Stromal cell of bone marrow (primary cell): ENCODE measurements at regions not wholly inside any gene's neighbourhood (a gene's known extent, or its start where the extent isn't known, plus 50 kb on each side); places are given as distances from the start of the nearest gene placed in this dataset.

Source experiments
- DNase-seq: peaks from one replicate; pipeline ENCODE4 v3.0.0-alpha.2; 2012; ENCODE audit warnings: low read depth

DNA sequence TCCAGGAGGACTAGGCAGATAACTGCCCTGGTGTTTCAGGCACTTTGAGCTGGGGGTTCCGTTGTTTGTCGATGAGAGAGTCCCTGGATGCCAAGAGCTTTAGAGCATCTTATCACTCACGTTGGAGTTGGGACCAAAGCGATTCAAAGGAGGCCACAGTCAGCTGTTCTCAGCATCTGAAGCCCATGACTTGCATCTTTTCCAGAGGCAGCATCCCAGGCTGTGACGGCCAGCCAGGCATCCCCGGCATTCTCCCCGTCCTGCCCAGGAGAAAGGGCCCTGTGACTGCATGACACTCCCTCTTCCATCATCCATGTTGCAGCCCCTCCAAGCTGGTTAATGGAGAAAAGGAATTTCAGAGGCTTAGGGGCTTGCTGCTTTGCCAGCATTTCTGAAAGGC lies 520.3 kb downstream of the CDH26 start:
- no peak for DNase-seq

DNA sequence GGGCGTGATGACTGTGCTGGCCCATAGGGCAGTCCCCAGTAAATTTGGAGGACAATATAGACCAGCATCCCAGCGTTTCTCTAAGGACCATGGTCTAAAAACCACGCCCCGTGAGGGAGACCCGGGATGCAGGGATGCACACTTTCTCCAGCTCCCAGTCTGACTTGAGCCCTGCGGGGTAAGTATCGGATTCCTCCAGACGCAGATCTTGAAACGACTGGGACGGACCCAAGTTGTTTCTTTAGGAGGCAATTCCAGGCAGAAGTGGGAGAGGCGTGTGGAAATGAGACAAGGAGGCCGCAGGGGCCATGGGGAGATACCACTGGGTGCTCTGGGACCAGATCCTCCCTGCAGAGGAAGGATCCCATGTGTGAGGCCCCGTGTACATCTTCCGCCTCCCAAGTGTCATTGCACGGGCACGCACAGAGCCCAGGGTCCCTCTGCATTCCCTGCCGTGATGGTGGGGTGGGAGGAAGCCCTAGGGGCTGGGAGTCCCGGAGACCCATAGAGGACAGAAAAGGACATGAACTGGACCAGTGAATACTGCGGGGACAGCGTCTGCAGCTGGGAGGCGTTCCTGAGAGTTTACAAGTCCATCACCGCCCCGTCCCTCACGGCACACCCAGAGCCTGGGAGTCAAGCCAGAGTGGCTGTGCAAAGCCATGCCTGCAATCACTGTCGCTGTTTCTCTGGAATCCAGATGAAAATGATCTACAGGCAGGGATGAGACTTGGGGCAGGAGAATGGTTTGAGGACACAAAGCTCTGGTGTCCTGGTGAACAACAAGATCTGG lies 522.9 kb downstream of the CDH26 start:
- DNase-seq, result no peak

DNA sequence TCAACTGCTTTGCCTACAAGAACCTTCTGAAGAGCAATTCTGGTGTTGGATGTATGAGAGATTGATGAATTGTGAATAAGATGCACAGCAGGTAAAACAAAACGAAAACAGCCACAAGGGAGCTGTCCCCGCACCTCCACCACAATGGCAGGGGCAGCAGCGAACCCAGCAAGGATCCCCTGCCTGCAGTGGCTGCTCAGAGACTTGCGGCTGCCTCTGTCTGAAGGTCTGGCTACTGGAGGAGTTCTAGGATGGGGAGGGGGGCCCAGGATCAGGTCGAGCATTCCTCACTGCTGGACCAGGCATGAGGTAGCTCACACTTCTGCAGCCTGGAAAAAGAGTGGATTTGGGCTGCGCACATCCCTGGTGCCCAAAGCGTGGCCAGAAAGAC lies 523.5 kb downstream of the CDH26 start:
- no peak for DNase-seq

DNA sequence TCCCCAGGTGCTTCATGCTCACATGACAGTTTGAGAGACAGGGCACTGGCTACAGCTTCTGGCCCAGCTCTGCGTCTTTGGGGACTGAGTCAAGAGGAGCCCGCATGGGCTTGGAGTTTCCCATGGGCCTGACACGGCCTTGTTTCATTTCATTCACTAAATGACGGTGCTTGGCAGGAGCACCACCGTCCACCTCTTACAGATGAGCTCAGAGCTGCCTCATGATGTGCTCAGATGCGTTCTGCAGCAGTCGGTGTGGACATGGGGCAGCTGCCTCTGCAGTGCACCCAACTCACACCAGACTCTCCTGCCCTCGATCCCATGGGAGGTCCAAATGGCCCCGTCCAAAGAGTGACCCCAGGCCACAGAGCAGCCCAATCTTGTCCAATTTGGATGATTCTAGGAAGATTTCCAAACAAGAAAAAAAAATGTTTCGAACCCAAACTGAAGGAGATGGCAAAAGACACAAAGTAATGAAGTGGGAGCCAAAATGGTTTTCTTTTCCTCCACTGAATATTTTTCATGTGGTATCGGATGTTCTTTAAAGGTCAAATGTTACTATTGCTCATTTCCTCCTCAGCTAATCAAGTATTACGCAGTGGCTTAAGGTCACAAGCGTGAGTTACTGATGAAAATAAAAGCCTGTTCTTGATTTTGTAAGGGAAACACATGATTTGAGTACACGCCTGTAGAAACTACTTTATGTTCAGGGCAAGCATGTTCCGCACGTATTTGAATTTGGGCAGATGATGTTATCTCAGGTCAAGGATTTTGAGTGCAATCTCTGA lies 524.2 kb downstream of the CDH26 start:
- DNase-seq, result peak; percentile 1

DNA sequence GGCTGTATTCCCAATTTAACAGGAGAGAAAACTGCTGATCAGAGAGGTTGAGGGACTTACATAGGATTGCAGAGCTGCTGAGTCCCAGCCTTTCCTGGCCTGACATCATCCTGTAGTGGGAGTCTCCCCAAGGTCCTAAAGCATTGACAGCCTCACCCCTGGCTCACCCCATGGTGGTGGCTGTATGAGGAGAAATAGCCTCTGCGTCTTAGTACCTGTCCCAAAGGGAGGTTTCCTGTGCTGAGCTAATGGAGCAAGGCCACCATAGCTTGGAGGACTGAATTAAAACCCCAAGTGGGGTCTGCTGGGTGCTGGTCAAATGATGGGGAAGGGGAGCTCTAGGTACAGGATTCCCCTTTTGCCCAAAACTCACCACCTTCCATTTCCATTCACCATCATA lies 525.1 kb downstream of the CDH26 start:
- DNase-seq, result no peak

DNA sequence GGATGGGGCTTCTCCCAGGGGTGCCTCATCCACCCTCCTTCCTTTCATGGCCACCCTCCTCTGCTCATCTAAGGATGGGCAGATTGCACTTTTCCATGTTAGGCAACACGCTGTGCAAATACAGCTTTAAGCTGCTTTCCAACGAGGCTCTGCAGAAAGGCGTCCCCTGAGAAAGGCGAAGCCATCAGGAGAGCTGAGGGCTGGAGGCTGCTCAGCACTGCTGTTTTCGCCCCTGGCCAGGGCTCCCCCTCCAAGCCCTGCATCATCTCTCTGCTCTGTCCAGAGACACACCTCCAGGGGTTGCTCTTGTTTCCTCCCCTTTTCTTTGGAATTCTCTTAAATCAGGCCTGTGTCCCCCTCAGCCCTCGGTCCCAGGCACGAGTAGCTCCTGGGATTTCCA lies 526.1 kb downstream of the CDH26 start:
- no peak for DNase-seq

DNA sequence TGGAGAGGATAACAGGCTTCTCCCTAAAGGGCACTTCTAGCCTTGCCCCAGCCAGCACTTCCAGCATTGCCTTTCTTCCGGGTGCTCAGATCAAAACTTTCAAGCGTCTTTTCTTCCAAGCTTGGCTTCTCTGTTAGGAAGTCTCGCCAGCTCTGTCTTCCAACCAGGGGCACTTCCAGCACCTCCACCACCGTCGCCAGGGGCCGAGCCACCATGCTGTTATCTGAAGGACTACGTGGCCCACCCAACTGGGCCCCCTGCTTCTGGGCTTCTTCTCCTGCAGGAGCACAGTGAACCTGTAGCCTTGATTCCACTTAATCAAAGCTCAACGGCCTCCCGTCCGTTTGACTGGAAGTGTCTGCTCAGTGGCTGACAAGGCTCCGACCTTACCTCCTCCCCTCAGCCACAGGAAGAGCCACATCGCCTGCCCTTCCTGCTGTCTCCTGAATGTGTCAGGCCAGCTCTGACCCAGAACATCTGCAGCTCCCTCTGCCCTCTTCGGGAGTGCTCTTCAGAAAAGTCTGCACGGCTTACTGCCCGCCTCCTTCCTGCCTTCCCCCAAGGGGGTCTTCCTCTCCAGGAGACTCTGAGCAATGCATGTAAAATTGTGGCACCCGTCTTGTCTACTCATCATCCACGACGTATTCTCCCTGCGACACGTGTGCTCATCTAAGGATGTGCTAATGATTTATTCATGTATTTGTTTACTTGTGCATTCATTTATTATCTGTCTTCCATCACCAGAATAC lies 527.0 kb downstream of the CDH26 start:
- no peak for DNase-seq

DNA sequence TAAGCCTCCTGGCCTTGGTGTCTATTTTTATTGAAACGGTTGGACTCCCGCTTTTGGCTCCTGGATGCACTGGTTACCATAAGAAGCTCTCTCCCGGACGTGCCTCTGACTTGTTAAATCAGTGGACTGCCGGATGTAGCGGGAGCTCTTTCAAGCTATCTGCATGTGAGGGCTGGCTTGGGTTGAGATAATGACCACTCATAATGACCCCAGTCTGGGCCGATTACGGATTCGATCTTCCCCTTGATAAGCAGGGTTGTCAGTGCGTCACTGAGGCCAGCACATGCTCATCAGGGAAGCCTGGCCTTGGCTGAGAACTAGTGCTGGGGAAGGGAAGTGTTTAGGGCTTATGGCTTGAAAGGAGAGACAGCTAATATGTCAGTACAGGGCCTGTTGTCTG lies 528.1 kb downstream of the CDH26 start:
- DNase-seq, result no peak

DNA sequence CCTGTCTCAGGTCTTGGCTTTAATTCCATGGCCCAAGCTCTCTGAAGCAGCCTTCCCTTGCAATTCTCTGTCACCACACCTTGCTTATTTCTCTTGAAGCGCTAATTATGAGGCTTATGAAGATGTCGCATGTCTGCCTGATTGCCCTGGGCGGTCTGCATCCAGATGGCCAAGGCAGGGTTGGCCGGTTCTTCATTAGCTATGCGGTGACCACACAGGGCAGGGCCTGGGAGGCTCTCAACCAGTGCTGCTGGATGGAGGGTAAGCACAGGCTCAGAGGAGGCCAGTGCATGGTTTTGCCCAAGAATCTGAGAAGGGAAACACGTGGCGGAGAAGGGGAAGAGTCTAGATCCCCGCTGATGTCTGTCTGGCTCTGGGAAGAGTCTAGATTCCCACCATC lies 528.7 kb downstream of the CDH26 start:
- no peak for DNase-seq

DNA sequence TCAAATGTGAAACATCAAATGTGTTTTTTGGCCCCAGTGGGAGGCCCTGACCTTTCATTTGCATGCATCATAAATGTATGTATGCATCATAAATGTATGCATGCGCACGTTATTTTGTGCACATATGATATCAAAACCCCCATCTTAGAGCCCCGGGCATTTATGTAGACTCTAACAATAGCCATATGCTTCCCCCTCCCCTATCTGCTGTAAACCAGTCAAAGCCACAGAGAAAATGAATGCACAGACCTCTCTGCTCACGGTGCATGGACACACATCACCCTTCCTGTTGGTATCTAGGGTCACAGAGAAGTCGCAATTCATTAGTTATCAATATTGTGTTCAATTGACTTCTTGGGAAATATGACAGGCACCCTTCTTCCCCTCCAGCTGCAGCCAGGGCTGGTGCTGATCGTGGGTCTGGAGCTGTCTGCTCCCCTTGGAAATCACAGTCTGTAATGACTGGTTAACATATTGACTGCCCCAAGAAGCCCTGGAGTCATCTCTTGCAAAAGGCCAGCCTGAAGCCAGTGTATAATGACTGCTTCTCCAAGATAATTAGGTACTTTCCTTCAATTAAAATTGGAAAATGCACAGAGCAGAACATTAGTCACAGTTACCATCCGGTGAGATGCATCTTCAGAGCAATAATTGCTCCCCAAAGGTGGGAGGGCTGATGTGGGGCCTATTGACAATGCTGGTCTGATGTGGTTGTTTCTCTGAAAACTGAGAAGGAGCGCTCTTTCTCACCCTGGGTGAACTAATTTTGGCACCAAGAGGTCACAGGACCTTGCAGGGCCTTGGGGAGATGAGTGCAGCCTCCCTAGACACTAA lies 532.2 kb downstream of the CDH26 start:
- no peak for DNase-seq

DNA sequence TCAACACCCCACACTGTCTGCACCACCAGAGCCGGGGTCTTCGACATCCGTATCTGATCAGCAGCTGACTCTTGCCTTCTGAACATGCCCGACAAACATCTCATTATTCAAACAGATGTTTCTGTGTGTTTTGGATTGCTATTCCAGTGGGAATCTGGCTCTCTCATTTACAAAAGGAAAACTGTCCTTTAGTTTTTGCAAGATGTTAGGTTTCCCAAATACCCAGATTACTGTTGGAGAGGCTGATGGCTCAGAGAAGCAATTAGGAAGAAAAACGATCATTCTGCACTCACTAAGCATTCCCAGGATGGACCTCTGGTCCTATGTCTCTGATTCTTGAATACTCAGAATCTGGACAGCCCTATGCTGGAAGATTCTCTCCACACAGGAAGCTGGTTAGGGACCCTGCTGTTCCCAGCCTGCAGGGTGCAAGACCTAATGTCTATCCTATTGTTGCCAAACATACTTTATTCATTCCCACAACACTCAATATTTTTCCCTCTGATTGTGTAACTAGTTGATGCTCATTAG lies 532.9 kb downstream of the CDH26 start:
- DNase-seq, result no peak

DNA sequence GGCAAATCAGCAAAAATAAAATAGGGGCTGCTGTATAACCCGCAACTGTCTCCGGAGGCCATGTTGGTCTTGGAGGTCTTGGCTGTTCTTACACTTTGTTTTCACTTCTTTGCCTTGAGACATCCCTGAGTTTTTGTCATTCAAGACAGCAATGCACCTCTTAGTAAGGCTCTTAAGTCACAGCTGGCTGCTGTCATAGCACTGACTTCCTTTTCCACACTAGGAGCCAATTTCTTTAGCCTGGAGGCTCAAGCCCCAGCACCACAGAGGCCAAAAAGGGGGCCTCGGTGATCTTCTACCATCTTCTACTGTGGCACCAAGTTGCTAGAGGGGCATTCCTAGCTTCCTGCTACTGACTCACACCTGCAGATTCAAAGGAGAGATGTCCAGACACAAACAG lies 536.3 kb downstream of the CDH26 start:
- no peak for DNase-seq

DNA sequence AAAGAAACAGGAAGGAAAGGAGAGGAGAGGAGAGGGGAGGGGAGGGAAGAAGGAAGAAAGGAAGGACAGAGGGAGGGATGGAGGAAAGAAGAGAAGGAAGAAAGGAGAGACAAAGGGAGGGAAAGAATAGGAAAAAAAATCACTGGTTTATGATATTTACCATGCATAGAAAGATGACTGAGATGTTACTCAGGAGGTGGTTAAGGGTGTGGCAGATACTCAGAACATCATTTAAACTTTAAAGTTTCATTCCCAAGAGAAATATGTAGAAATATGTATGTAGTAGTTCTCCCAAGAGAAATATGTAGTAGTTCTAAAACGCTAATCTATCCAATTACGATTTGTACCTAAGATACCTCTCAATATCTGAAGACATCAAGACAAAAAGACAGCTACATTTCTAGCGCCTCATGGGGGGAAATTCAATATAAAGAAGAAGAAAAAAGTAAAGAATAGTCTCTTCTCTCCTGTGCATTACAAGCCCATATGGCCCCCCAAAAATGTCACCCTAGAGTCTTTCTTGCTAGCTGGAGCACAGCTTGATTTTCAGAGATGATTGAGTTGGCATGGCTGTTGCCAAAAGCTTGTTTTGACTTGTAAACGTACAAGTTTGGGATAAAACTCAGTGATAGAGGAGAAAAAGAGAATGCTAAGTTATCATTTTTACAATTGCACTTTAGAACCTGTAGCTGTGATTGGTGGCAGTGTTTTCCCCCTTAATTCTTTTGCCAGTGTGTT lies 539.2 kb downstream of the CDH26 start:
- DNase-seq, result no peak

DNA sequence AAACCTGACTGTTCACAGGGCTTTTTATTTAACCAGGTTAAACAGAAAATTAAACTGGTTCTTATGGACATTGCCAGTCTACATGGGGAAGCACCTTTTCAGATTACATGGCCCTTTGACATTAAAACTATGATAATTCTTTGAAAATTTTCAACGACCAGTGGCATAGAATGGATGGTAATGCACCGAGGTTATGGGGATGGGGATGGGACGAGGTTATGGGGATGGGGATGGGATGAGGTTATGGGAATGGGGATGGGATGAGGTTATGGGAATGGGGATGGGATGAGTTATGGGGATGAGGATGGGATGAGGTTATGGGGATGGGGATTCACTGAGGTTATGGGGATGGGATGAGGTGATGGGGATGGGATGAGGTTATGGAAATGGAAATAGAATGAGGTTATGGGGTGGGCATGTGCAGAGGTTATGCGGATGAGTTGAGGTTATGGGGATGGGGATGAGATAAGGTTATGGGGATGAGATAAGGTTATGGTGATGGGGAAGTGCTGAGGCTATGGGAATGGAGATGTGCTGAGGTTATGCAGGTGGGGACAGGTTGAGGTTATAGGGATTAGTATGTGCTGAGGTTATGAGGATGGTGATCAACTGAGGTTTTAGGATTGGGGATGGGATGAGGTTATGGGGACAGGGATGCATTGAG lies 541.9 kb downstream of the CDH26 start:
- no peak for DNase-seq

DNA sequence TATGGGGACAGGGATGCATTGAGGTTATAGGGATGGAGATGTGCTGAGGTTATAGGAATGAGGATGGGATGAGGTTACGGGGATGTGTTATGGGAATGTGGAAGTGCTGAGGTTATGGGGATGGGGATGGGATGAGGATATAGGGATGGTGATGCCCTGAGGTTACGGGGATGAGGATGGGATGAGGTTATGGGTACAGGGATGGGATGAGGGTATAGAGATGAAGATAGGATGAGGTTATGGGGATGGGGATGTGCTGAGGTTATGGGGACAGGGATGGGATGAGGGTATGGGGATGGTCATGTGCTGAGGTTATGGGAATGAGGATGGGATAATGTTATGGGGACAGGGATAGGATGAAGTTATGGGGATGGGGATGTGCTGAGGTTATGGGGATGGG lies 542.8 kb downstream of the CDH26 start:
- no peak for DNase-seq

DNA sequence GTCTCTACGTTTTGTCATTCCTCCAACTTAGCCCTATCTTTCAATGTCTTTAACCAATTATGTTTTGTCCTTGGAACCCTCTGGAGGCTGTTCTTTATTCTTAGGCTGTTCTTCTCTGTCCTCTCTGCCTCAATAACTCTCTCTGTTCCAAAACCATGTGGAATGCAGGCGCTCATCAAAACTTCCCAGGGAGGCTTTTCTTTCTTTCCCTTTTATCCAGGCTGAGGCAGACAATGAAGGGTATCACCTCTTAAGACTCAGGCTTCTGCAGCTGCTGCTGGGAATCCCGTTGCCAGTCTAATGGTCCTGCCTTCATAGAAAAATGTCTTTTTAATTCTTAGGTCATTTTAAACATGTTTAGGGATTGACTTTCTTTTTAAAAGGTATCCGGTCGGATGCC lies 544.7 kb downstream of the CDH26 start:
- DNase-seq, result no peak

DNA sequence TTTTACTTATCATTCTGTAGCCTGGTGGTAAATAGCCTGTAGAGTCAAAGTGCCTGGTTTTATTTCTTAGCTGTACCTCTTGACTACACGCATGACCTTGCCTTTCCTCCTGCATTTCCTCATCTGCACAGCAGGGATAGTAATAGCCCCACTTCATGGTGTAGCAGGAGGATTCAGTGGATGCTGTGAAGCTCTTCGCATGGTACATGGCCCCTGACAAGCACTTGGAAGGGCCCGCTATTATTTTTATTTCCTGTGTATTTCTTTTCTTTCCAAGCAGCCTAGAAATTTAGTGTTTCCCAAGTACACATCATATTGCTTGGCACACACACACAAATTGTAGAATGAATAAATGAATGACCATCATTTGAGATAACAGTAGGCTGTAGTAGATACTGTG lies 547.2 kb downstream of the CDH26 start:
- DNase-seq, result no peak

DNA sequence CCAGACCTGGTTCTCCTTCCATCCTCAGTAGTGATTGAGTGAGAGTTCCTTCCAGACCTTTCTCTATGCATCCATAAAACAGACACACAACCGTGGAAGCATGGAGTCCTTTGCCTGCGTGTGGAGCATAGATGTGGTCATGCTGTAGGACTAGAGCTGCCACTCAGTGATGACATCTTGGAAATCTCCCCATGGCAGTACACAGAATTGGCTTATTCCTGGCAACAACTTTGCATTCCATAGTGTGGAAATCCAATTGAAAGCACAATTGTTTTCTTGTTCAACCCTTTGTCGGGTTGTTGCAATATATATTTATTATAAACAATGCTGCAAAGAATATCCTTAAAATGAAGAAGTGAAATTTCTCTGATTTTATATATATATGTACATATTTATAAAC lies 547.8 kb downstream of the CDH26 start:
- no peak for DNase-seq

DNA sequence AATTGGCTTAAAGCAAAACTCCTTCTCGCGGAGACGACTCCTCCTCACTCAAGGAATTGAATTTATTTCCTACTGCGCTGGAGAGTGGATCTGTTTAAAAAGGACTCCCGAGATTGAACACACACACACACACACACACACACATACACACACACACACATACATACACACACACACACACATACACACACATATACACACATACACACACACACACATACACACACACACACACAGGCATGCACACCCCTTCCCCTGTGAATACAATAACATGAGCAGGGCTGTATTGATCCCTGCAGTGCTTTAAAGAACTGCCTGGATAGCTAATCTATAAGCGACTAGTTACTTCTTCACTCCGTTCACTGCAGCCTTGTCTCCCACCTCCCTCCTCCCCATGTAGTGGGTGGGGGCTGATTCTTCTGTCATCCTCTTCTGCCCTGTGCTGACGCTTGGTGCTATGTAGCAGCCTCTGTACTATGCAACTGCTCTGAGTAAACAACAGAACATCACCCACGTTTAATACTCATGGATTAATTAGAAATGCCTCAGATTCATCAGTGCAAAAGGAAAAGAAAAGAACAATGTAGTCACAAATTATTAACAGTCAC lies 549.0 kb downstream of the CDH26 start:
- DNase-seq, result no peak

DNA sequence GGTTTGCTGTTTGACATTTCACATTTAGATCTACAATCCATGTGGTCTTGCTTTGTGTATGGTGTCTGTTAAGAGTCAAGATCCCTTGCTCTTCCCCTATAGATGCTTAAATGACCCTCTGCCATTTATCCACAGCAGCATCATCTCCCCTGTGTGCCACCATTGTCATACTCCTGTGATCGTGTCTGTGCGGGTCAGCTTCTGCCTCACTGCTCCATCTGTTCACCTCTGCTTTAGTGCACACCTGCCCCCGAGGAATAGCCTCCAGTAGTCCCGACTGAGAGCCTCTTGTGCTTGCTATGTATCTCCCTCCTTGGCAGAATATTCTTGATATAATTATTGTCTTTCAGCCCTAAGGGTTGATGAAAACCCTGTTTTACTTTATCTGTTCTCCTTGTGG lies 551.2 kb downstream of the CDH26 start:
- no peak for DNase-seq
